Fibroblast of lung (primary cell): ENCODE measurements at regions not wholly inside any gene's neighbourhood (a gene's known extent, or its start where the extent isn't known, plus 50 kb on each side); places are given as distances from the start of the nearest gene placed in this dataset.

ENCODE experiments used
- DNase-seq, 2 donors: peaks; one replicate each; pipeline versions ENCODE4 v3.0.0 to v3.0.0-alpha.2; 2010; ENCODE audit warnings: low read depth in 2 of 2
- H2AFZ ChIP-seq: 2 replicates; pipeline ENCODE4 v1.5.1; 2012; ENCODE audit warnings: low read length, control low read depth, inconsistent platforms
- H3K27ac ChIP-seq: 2 replicates; pipeline ENCODE4 v1.5.1; 2011; ENCODE audit warnings: low read length, control low read depth; ENCODE audit not compliant: insufficient read depth
- H3K27me3 ChIP-seq: 2 replicates; pipeline ENCODE4 v1.5.1; 2011; ENCODE audit warnings: mild to moderate bottlenecking, low read length; ENCODE audit not compliant: control insufficient read depth, insufficient read depth
- H3K36me3 ChIP-seq: 2 replicates; pipeline ENCODE4 v1.5.1; 2011; ENCODE audit warnings: low read length; ENCODE audit not compliant: control insufficient read depth, insufficient read depth
- H3K4me1 ChIP-seq: 2 replicates; pipeline ENCODE4 v1.5.1; 2011; ENCODE audit warnings: low read length; ENCODE audit not compliant: control insufficient read depth, insufficient read depth; ENCODE audit errors: extremely low read depth
- H3K4me2 ChIP-seq: 2 replicates; pipeline ENCODE4 v1.5.1; 2011; ENCODE audit warnings: low read length, control low read depth; ENCODE audit not compliant: insufficient read depth; ENCODE audit errors: extremely low read depth
- H3K4me3 ChIP-seq, 4 experiments: fragments of 200-600 bp in 1 of 4; sonication (generic) in 1 of 4; replicated peaks in 1 of 4; 2 replicates each; pipeline ENCODE4 v1.5.1; 2011 to 2016; ENCODE audit warnings: low read length in 4 of 4, low read depth in 3 of 4, mild to moderate bottlenecking in 3 of 4, control low read depth in 2 of 4, inconsistent platforms in 1 of 4, mixed read lengths in 1 of 4; ENCODE audit not compliant: insufficient read depth in 1 of 4; ENCODE audit errors: control extremely low read depth in 1 of 4
- H3K79me2 ChIP-seq: 2 replicates; pipeline ENCODE4 v1.5.1; 2012; ENCODE audit warnings: mild to moderate bottlenecking, low read length, inconsistent platforms; ENCODE audit not compliant: control insufficient read depth, insufficient read depth
- H3K9ac ChIP-seq: 2 replicates; pipeline ENCODE4 v1.5.1; 2011; ENCODE audit warnings: mild to moderate bottlenecking, low read length, control low read depth; ENCODE audit not compliant: insufficient read depth
- H3K9me3 ChIP-seq: 2 replicates; pipeline ENCODE4 v1.5.1; 2012; ENCODE audit warnings: low read depth, low read length; ENCODE audit not compliant: control insufficient read depth, insufficient read depth
- H4K20me1 ChIP-seq: 2 replicates; pipeline ENCODE4 v1.5.1; 2011; ENCODE audit warnings: low read length; ENCODE audit not compliant: control insufficient read depth, insufficient read depth; ENCODE audit errors: extremely low read depth
- EZH2 ChIP-seq: IDR thresholded peaks from 2 replicates; pipeline ENCODE4 v1.5.1; 2012; ENCODE audit warnings: low read length, control low read depth, mild to moderate bottlenecking; ENCODE audit errors: missing control alignments
- TF ChIP-seq, protein P1 (sequence below), 2 donors: IDR thresholded peaks in 1 of 2; conservative IDR thresholded peaks in 1 of 2; 1 replicate in 1 of 2; 2 replicates in 1 of 2; pipeline ENCODE4 v1.5.1; 2011 to 2012; ENCODE audit warnings: low read length in 2 of 2, control low read depth in 1 of 2, inconsistent platforms in 1 of 2, low read depth in 1 of 2, mild to moderate bottlenecking in 1 of 2

DNA sequence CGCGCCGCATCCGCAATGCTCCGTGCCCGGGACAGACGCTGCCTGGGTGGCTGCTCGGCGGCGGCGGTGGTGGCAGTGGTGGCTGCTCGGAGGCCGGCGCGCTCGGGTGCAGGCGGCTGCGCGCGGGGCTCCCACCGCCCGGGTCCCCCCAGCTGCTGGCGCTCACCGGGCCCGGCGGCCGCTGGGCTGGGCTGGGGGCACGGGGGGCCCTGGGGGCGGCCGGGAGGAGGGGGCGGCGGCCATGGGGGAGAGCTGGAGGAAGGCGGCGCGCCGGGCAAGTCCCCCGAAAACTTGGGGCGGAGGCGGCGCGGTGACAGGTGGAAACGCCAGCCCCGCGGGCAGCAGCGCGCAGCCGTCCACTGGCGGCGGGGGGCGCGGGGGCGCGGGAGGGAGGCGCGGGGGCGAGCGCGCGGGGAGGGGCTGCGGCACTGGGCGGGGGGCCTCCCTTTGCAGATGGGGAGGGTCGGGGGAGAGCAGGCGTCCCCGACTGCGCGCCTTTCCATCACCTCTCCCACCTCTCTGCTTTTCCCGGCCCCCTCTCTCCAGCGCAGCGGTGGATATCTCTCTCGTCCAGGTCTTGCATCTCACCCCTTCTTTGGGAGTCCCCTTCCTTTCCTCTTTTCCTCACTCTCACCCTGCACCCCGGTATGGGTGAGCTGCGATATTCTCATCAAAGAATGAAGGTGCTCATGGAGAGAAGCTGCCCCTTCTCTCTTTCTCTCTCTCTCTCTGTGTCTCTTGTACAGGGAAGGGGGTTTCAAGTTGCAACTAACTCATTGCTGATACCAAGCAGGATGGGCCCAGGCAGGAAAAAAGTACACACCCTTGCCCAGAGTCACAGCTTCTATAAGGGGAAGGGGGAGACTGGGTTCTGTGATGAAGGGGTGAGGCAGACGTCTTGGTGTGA, 83.7 kb upstream of the DHRSX start:
- no peaks in the 10 kb centered on the region for H3K36me3 ChIP-seq
- no peak for DNase-seq
- no peaks in the 10 kb centered on the region for H4K20me1 ChIP-seq
- peak; percentile 55 for TF ChIP-seq EZH2
- TF ChIP-seq, protein P1, sequence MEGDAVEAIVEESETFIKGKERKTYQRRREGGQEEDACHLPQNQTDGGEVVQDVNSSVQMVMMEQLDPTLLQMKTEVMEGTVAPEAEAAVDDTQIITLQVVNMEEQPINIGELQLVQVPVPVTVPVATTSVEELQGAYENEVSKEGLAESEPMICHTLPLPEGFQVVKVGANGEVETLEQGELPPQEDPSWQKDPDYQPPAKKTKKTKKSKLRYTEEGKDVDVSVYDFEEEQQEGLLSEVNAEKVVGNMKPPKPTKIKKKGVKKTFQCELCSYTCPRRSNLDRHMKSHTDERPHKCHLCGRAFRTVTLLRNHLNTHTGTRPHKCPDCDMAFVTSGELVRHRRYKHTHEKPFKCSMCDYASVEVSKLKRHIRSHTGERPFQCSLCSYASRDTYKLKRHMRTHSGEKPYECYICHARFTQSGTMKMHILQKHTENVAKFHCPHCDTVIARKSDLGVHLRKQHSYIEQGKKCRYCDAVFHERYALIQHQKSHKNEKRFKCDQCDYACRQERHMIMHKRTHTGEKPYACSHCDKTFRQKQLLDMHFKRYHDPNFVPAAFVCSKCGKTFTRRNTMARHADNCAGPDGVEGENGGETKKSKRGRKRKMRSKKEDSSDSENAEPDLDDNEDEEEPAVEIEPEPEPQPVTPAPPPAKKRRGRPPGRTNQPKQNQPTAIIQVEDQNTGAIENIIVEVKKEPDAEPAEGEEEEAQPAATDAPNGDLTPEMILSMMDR (conservative IDR thresholded peaks at IDR 0.05 in 1 of 2, IDR thresholded peaks at IDR 0.05 in 1 of 2; ENCODE audit: low read depth in 1 of 2, low read length in 2 of 2) = no peak
- H3K79me2 ChIP-seq = no peaks in the 10 kb centered on the region
- H3K4me3 ChIP-seq = no peak overlapping the region
- peaks cover 23% of the 10 kb centered on the region for H3K27me3 ChIP-seq
- H3K9ac ChIP-seq = no peak overlapping the region
- H2AFZ ChIP-seq = no peak overlapping the region
- H3K27ac ChIP-seq = no peak overlapping the region
- H3K4me1 ChIP-seq = no peaks in the 10 kb centered on the region
- no peak overlapping the region for H3K4me2 ChIP-seq
- no peaks in the 10 kb centered on the region for H3K9me3 ChIP-seq

DNA sequence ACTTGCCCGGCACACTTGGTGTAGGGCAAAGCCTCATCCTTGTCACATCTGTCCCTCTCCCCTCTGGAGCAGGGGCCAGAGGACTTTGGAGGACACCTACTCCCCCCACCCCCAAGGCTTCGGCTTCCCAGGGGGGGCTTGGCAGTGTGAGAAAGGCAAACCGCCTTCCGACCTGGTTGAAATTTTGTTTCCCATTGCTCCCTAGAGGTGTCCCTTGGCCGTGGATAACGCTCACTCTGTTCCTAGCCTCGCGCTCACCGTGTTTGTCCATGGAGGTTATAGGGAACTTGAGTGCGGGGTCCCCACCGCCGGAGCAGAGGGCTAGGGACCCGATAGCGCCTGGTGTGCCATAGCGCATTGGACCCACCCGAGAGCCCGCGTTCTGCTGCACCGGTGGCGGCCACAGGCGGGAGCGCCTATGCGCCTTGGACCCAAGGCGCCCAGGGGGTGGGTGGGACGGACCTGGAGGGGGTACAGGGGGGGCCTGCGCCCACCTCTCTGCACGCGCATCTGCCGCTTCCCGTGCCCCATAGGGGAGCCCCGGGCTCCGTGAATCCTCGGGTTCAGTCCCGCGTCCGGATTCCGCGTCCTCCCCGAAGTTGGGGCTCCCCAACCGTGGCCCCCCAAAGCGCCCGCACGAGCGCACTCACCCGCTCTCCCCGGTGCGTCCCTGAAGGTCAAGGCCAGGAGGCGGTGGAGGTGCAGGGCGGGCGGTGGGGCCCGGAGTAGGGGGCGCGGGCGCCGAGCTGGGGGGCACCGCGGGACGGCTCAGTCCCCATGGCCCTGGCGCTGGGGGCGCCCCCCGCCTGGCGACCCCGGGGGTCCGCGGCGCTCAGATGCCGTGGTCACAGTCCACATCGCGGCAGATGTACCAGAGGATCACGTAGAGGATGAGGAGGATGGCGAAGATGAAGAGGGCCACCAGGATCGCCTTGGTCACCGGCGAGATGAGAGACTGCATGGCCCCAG, 82.7 kb upstream of the DHRSX start:
- no peak overlapping the region for H3K9ac ChIP-seq
- no peak for DNase-seq
- H3K27me3 ChIP-seq = peaks cover 23% of the 10 kb centered on the region
- no peak overlapping the region for H3K27ac ChIP-seq
- no peak overlapping the region for H3K4me2 ChIP-seq
- no peaks in the 10 kb centered on the region for H3K36me3 ChIP-seq
- no peak overlapping the region for H2AFZ ChIP-seq
- no peaks in the 10 kb centered on the region for H3K9me3 ChIP-seq
- H3K4me3 ChIP-seq = no peak overlapping the region
- TF ChIP-seq, protein P1 (conservative IDR thresholded peaks at IDR 0.05 in 1 of 2, IDR thresholded peaks at IDR 0.05 in 1 of 2; ENCODE audit: low read depth in 1 of 2, low read length in 2 of 2) = no peak
- no peak for TF ChIP-seq EZH2
- no peaks in the 10 kb centered on the region for H3K79me2 ChIP-seq
- H4K20me1 ChIP-seq = no peaks in the 10 kb centered on the region
- no peaks in the 10 kb centered on the region for H3K4me1 ChIP-seq

- H3K4me3 ChIP-seq = no peak overlapping the region
- no peak for TF ChIP-seq EZH2
- TF ChIP-seq, protein P1 (conservative IDR thresholded peaks at IDR 0.05 in 1 of 2, IDR thresholded peaks at IDR 0.05 in 1 of 2; ENCODE audit: low read depth in 1 of 2, low read length in 2 of 2) = no peak
- no peak overlapping the region for H3K27ac ChIP-seq
- H2AFZ ChIP-seq = no peak overlapping the region
- no peak overlapping the region for H3K9ac ChIP-seq
- H3K79me2 ChIP-seq = no peaks in the 10 kb centered on the region
- peaks cover 23% of the 10 kb centered on the region for H3K27me3 ChIP-seq
- H3K4me1 ChIP-seq = no peaks in the 10 kb centered on the region
- H3K36me3 ChIP-seq = no peaks in the 10 kb centered on the region
- H3K4me2 ChIP-seq = no peak overlapping the region
- no peak for DNase-seq
- H4K20me1 ChIP-seq = no peaks in the 10 kb centered on the region
- H3K9me3 ChIP-seq = no peaks in the 10 kb centered on the region
Measured at GRCh38 chrX:2582667-2583066, 81.9 kb upstream of the DHRSX start.
